HG03354 (cell line): ENCODE measurements at regions not wholly inside any gene's neighbourhood (a gene's known extent, or its start where the extent isn't known, plus 50 kb on each side); places are given as distances from the start of the nearest gene placed in this dataset.
"Not testable (repeated sequence)": the region's sequence is repeated elsewhere in the genome, so short reads cannot be mapped to it uniquely, and the experiment has no call there.

Experiments
- ATAC-seq: cut with Tn5 transposase; IDR thresholded peaks from one replicate; pipeline ENCODE4 v1.9.1; 2021; ENCODE audit warnings: mild to moderate bottlenecking; ENCODE audit not compliant: unreplicated experiment, poor library complexity, severe bottlenecking

GRCh38 chr1:78240755-78241154 lies 195.0 kb downstream of the GIPC2 start:
- no peak for ATAC-seq

GRCh38 chr1:78247079-78247478 lies 201.3 kb downstream of the GIPC2 start:
- ATAC-seq: no peak

GRCh38 chr1:78250201-78250600 lies 204.4 kb downstream of the GIPC2 start:
- ATAC-seq: no peak

GRCh38 chr1:78254517-78254916 lies 208.8 kb downstream of the GIPC2 start:
- ATAC-seq: no peak

- no peak for ATAC-seq
These were observed 209.6 kb downstream of the GIPC2 start for GRCh38 chr1:78255383-78255782.

- no peak for ATAC-seq
These were observed 210.1 kb downstream of the GIPC2 start for GRCh38 chr1:78255846-78256245.

GRCh38 chr1:78263459-78263858 lies 217.7 kb downstream of the GIPC2 start:
- no peak for ATAC-seq

- ATAC-seq: no peak
These were observed 218.2 kb downstream of the GIPC2 start for GRCh38 chr1:78263946-78264345.

- no peak for ATAC-seq
These were observed 221.9 kb downstream of the GIPC2 start for GRCh38 chr1:78267513-78268218.

GRCh38 chr1:78269591-78269990 lies 221.2 kb upstream of the PTGFR start:
- no peak for ATAC-seq

- not testable (repeated sequence) for ATAC-seq
These were observed 219.4 kb upstream of the PTGFR start for GRCh38 chr1:78271423-78271822.

- ATAC-seq: no peak
These were observed 216.0 kb upstream of the PTGFR start for GRCh38 chr1:78274814-78275213.

- no peak for ATAC-seq
These were observed 215.3 kb upstream of the PTGFR start for GRCh38 chr1:78275456-78275855.

- ATAC-seq: no peak
These were observed 214.7 kb upstream of the PTGFR start for GRCh38 chr1:78275906-78276685.

GRCh38 chr1:78277253-78277652 lies 213.5 kb upstream of the PTGFR start:
- peak; percentile 86 for ATAC-seq

- ATAC-seq: no peak
These were observed 211.7 kb upstream of the PTGFR start for GRCh38 chr1:78279051-78279450.

GRCh38 chr1:78280626-78281025 lies 210.1 kb upstream of the PTGFR start:
- no peak for ATAC-seq

- no peak for ATAC-seq
These were observed 209.2 kb upstream of the PTGFR start for GRCh38 chr1:78281580-78281979.

GRCh38 chr1:78283691-78284090 lies 207.1 kb upstream of the PTGFR start:
- no peak for ATAC-seq

GRCh38 chr1:78284354-78284753 lies 206.4 kb upstream of the PTGFR start:
- ATAC-seq: no peak

GRCh38 chr1:78286686-78287085 lies 204.1 kb upstream of the PTGFR start:
- ATAC-seq: no peak
